ENCODE measurements at regions not wholly inside any gene's neighbourhood (a gene's known extent, or its start where the extent isn't known, plus 50 kb on each side); places are given as distances from the start of the nearest gene placed in this dataset.
"Not testable (repeated sequence)": the region's sequence is repeated elsewhere in the genome, so short reads cannot be mapped to it uniquely, and the experiment has no call there.

GRCh38 chr13:64627654-64628053 lies 2602.5 kb downstream of the PCDH9 start:
- DNase-seq (ENCODE audit: extremely low spot score) = no peak
- CTCF ChIA-PET = no interaction called here
- no peak for TF ChIP-seq ZNF384 (IDR thresholded peaks at IDR 0.05)
- POLR2A ChIA-PET = no interaction called here

- ChIA-PET POLR2A (no interaction called here), CTCF (no interaction called here)
- no peak for DNase-seq (ENCODE audit: extremely low spot score)
- TF ChIP-seq SP1 (IDR thresholded peaks at IDR 0.05) (no peak), HDGF (IDR thresholded peaks at IDR 0.05; ENCODE audit: borderline replicate concordance) (no peak), NFRKB (IDR thresholded peaks at IDR 0.05) (no peak)
These were observed 2604.0 kb downstream of the PCDH9 start for GRCh38 chr13:64626105-64626504.

DNA sequence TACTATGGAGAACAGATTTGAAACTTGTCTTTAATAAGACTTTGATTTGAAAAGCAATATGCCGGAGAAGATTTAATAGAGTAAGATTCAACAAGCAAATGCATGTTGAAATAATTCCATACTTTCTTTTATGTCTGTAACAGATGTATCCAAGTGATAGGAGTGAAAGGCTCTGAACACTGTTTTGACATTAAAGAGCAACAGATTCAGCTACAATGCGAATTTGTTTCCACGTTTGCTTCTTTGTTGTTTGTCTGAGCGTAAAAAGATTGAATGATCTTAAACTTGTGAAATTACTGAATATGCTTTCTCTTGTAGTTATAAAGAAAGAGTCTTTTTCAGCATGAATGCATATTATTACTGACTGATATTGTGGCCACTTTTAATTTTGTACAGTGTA lies 2612.9 kb downstream of the PCDH9 start:
- DNase-seq (ENCODE audit: extremely low spot score) = no peak
- TF ChIP-seq FOXM1 (IDR thresholded peaks at IDR 0.05; ENCODE audit: borderline replicate concordance) = 0 out of 2 replicates have a peak, but pooled peaks have one; percentile 5
- TF ChIP-seq SUZ12 (IDR thresholded peaks at IDR 0.05) = no peak
- CTCF ChIA-PET = no interaction called here
- POLR2A ChIA-PET = no interaction called here

GRCh38 chr13:64591971-64592370 lies 2638.2 kb downstream of the PCDH9 start:
- DNase-seq (ENCODE audit: extremely low spot score) = no peak
- ChIA-PET CTCF (no interaction called here), POLR2A (no interaction called here)
- no peak for TF ChIP-seq BHLHE40 (IDR thresholded peaks at IDR 0.05; ENCODE audit: borderline replicate concordance)
- TF ChIP-seq HDGF (IDR thresholded peaks at IDR 0.05; ENCODE audit: borderline replicate concordance) = no peak
- TF ChIP-seq ELF4 (IDR thresholded peaks at IDR 0.05) = no peak
- TF ChIP-seq NFRKB (IDR thresholded peaks at IDR 0.05) = no peak
- no peak for TF ChIP-seq TARDBP (IDR thresholded peaks at IDR 0.05)
- TF ChIP-seq SUZ12 (IDR thresholded peaks at IDR 0.05) = no peak
- no peak for TF ChIP-seq SP1 (IDR thresholded peaks at IDR 0.05)
- TF ChIP-seq LEF1 (IDR thresholded peaks at IDR 0.05; ENCODE audit: borderline replicate concordance) = no peak
- no peak for TF ChIP-seq ARNT (IDR thresholded peaks at IDR 0.05)
- no peak for TF ChIP-seq FOXM1 (IDR thresholded peaks at IDR 0.05; ENCODE audit: borderline replicate concordance)
- TF ChIP-seq L3MBTL2 (conservative IDR thresholded peaks at IDR 0.05) = no peak
- TF ChIP-seq FOXA1 (IDR thresholded peaks at IDR 0.05) = no peak
- TF ChIP-seq CTBP1 (IDR thresholded peaks at IDR 0.05; ENCODE audit: borderline replicate concordance) = no peak
- no peak for TF ChIP-seq ZNF384 (IDR thresholded peaks at IDR 0.05)

DNA sequence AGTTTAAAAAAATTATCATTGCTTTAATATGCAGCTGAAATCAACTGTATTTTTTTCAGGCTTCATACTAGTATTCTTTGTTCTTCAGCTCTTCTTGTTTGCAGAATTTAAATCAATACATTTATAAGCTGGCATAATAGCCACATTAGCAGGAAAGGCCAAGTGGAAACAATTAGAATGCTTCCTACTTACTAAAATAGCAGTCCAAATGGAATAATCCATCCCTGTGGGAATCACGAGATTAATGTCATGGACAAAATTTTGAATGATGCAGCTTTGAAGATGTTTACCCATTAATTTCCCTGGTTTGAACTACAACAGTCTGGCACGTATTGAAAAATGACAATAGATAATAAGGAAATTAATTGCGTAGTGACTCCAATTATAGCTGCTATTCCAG lies 2650.8 kb downstream of the PCDH9 start:
- CTCF ChIA-PET = no interaction called here
- no peak for DNase-seq (ENCODE audit: extremely low spot score)
- POLR2A ChIA-PET = no interaction called here
- TF ChIP-seq ZNF384 (IDR thresholded peaks at IDR 0.05) = no peak
- no peak for TF ChIP-seq FOXK2 (IDR thresholded peaks at IDR 0.05)
- no peak for TF ChIP-seq FOXA1 (IDR thresholded peaks at IDR 0.05)
- no peak for TF ChIP-seq BHLHE40 (IDR thresholded peaks at IDR 0.05; ENCODE audit: borderline replicate concordance)
- no peak for TF ChIP-seq HDGF (IDR thresholded peaks at IDR 0.05; ENCODE audit: borderline replicate concordance)
- no peak for TF ChIP-seq TARDBP (IDR thresholded peaks at IDR 0.05)
- TF ChIP-seq FOXM1 (IDR thresholded peaks at IDR 0.05; ENCODE audit: borderline replicate concordance) = no peak

GRCh38 chr13:64568748-64569147 lies 2661.4 kb downstream of the PCDH9 start:
- ChIA-PET POLR2A (no interaction called here), CTCF (interaction anchor here (0.6 kb wide), 1 partner anchor 89 kb away, joined by 3 read pairs; no protein-coding TSS in a partner anchor)
- TF ChIP-seq ARNT (IDR thresholded peaks at IDR 0.05) (no peak), ELF4 (IDR thresholded peaks at IDR 0.05) (no peak), SP1 (IDR thresholded peaks at IDR 0.05) (no peak), FOXM1 (IDR thresholded peaks at IDR 0.05; ENCODE audit: borderline replicate concordance) (no peak)
- TF ChIP-seq, protein P1, sequence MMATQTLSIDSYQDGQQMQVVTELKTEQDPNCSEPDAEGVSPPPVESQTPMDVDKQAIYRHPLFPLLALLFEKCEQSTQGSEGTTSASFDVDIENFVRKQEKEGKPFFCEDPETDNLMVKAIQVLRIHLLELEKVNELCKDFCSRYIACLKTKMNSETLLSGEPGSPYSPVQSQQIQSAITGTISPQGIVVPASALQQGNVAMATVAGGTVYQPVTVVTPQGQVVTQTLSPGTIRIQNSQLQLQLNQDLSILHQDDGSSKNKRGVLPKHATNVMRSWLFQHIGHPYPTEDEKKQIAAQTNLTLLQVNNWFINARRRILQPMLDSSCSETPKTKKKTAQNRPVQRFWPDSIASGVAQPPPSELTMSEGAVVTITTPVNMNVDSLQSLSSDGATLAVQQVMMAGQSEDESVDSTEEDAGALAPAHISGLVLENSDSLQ (IDR thresholded peaks at IDR 0.05) = no peak
- DNase-seq (ENCODE audit: extremely low spot score) = no peak

- CTCF ChIA-PET = not testable (repeated sequence)
These were observed 2672.1 kb downstream of the PCDH9 start for GRCh38 chr13:64558031-64558430.

GRCh38 chr13:64556376-64556775 lies 2673.8 kb downstream of the PCDH9 start:
- CTCF ChIA-PET = no interaction called here
- DNase-seq (ENCODE audit: extremely low spot score) = no peak

More at GRCh38 chr13:64558031-64558430, 2672.1 kb downstream of the PCDH9 start:
- POLR2A ChIA-PET; DNase-seq (ENCODE audit: extremely low spot score): not testable (repeated sequence)

More at GRCh38 chr13:64556376-64556775, 2673.8 kb downstream of the PCDH9 start:
- TF ChIP-seq FOXM1 (IDR thresholded peaks at IDR 0.05; ENCODE audit: borderline replicate concordance) (no peak), ARNT (IDR thresholded peaks at IDR 0.05) (no peak), LEF1 (IDR thresholded peaks at IDR 0.05; ENCODE audit: borderline replicate concordance) (no peak), FOXA1 (IDR thresholded peaks at IDR 0.05) (no peak), CTBP1 (IDR thresholded peaks at IDR 0.05; ENCODE audit: borderline replicate concordance) (no peak), ELF4 (IDR thresholded peaks at IDR 0.05) (no peak), HDGF (IDR thresholded peaks at IDR 0.05; ENCODE audit: borderline replicate concordance) (no peak), SP1 (IDR thresholded peaks at IDR 0.05) (no peak), FOXK2 (IDR thresholded peaks at IDR 0.05) (no peak), ZNF384 (IDR thresholded peaks at IDR 0.05) (no peak), NFRKB (IDR thresholded peaks at IDR 0.05) (no peak), BHLHE40 (IDR thresholded peaks at IDR 0.05; ENCODE audit: borderline replicate concordance) (no peak), TARDBP (IDR thresholded peaks at IDR 0.05) (no peak), L3MBTL2 (conservative IDR thresholded peaks at IDR 0.05) (no peak), SUZ12 (IDR thresholded peaks at IDR 0.05) (no peak)
- TF ChIP-seq, protein P1 (IDR thresholded peaks at IDR 0.05) = no peak
- POLR2A ChIA-PET = no interaction called here

All from HEK293T (cell line).